Keratinocyte (primary cell): ENCODE measurements at regions not wholly inside any gene's neighbourhood (a gene's known extent, or its start where the extent isn't known, plus 50 kb on each side); places are given as distances from the start of the nearest gene placed in this dataset.

Experiments
- DNase-seq: peaks from one replicate; pipeline ENCODE4 v3.0.0-alpha.2; 2011; ENCODE audit warnings: low read depth, missing footprints, low spot score
- FAIRE-seq: peaks from 2 replicates; lab custom pipeline; 2011; peaks lifted over from hg19 to GRCh38; lab: Jason Lieb, UNC
- H2AFZ ChIP-seq: 2 replicates; pipeline ENCODE4 v1.6.0; 2012; ENCODE audit warnings: low read length, control low read depth, inconsistent platforms; ENCODE audit not compliant: control insufficient read depth
- H3K27ac ChIP-seq: 2 replicates; pipeline ENCODE4 v1.5.1; 2011; ENCODE audit warnings: low read length; ENCODE audit not compliant: control insufficient read depth, insufficient read depth
- H3K27me3 ChIP-seq: 3 replicates; pipeline ENCODE4 v1.6.0; 2011; ENCODE audit warnings: low read length; ENCODE audit not compliant: control insufficient read depth, insufficient read depth; ENCODE audit errors: extremely low read depth
- H3K36me3 ChIP-seq, 2 experiments: 2 replicates in 1 of 2; 3 replicates in 1 of 2; pipeline ENCODE4 v1.5.1; 2011; ENCODE audit warnings: low read length in 2 of 2, mild to moderate bottlenecking in 1 of 2; ENCODE audit not compliant: control insufficient read depth in 2 of 2, insufficient read depth in 2 of 2; ENCODE audit errors: extremely low read depth in 1 of 2
- H3K4me1 ChIP-seq: 3 replicates; pipeline ENCODE4 v1.5.1; 2011; ENCODE audit warnings: low read length; ENCODE audit not compliant: control insufficient read depth, insufficient read depth; ENCODE audit errors: extremely low read depth
- H3K4me2 ChIP-seq: 3 replicates; pipeline ENCODE4 v1.6.0; 2011; ENCODE audit warnings: low read depth, low read length; ENCODE audit not compliant: control insufficient read depth, insufficient read depth; ENCODE audit errors: extremely low read depth
- H3K4me3 ChIP-seq, 3 experiments: fragments of 200-600 bp in 1 of 3; sonication (generic) in 1 of 3; 2 replicates in 2 of 3; 3 replicates in 1 of 3; pipeline ENCODE4 v1.5.1; 2011 to 2016; ENCODE audit warnings: low read length in 3 of 3, mild to moderate bottlenecking in 3 of 3, control low read depth in 2 of 3, inconsistent platforms in 1 of 3, low read depth in 1 of 3, mixed read lengths in 1 of 3, mixed run types in 1 of 3, moderate library complexity in 1 of 3; ENCODE audit not compliant: control insufficient read depth in 2 of 3, insufficient read depth in 2 of 3; ENCODE audit errors: extremely low read depth in 1 of 3
- H3K79me2 ChIP-seq: 2 replicates; pipeline ENCODE4 v1.6.0; 2012; ENCODE audit warnings: low read length; ENCODE audit not compliant: control insufficient read depth, insufficient read depth
- H3K9ac ChIP-seq: 3 replicates; pipeline ENCODE4 v1.6.0; 2011; ENCODE audit warnings: low read length; ENCODE audit not compliant: control insufficient read depth, insufficient read depth; ENCODE audit errors: extremely low read depth
- H3K9me1 ChIP-seq: 3 replicates; pipeline ENCODE4 v1.6.0; 2011; ENCODE audit warnings: low read length; ENCODE audit not compliant: control insufficient read depth, insufficient read depth; ENCODE audit errors: extremely low read depth
- H3K9me3 ChIP-seq: 2 replicates; pipeline ENCODE4 v1.5.1; 2012; ENCODE audit warnings: low read depth, low read length; ENCODE audit not compliant: control insufficient read depth
- H4K20me1 ChIP-seq: 3 replicates; pipeline ENCODE4 v1.6.0; 2011; ENCODE audit warnings: low read length; ENCODE audit not compliant: control insufficient read depth, insufficient read depth; ENCODE audit errors: extremely low read depth
- EZH2 ChIP-seq: IDR thresholded peaks from one replicate; pipeline ENCODE4 v1.6.1; 2012; ENCODE audit warnings: inconsistent platforms, mild to moderate bottlenecking, low read length, moderate library complexity
- dilution Hi-C: fragments of 300-500 bp; cut with MboI; formaldehyde crosslinking; loops from one replicate; pipeline ENCODE4 v1.7.0; 2020; ENCODE audit warnings: low sequenced_read_pairs; ENCODE audit not compliant: extremely low pct_ligation_motif_present
- TF ChIP-seq, protein P1 (sequence below), 3 experiments: IDR thresholded peaks in 1 of 3; conservative IDR thresholded peaks in 1 of 3; optimal IDR thresholded peaks in 1 of 3; 2 replicates in 2 of 3; 3 replicates in 1 of 3; pipeline versions ENCODE3 to v1.5.1; 2011; ENCODE audit warnings: low read length in 3 of 3, mild to moderate bottlenecking in 3 of 3, moderate library complexity in 2 of 3, control low read depth in 1 of 3, inconsistent platforms in 1 of 3; ENCODE audit not compliant: insufficient read depth in 2 of 3; ENCODE audit errors: extremely low read depth in 1 of 3

DNA sequence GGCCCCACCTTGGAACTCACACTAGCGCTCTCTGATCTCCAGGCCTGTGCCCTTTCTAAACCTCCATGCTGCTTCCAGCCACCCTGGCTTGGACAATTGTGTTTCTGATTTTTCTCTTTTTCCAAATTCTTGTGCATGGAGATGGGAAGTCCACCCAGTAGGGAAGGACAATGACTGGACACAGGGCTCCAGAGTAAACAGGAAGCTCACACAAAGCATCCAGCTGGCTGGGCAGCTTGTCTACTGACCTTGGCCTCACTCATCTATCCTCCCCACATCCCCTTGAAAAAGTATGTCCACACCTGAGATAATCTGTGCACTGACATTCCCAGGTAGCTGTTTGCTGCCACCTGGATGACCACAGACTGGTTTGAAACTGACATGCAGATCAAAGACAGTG, 331.2 kb upstream of the MAF start:
- Histone ChIP-seq H3K9me3 (no peaks in the 10 kb centered on the region), H3K27ac (no peak overlapping the region), H3K4me3 (no peak overlapping the region), H2AFZ (no peak overlapping the region), H3K4me2 (no peak overlapping the region), H3K27me3 (no peaks in the 10 kb centered on the region), H4K20me1 (no peaks in the 10 kb centered on the region), H3K4me1 (no peaks in the 10 kb centered on the region), H3K9me1 (no peaks in the 10 kb centered on the region), H3K79me2 (no peaks in the 10 kb centered on the region), H3K9ac (no peak overlapping the region), H3K36me3 (no peaks in the 10 kb centered on the region)
- TF ChIP-seq, protein P1, sequence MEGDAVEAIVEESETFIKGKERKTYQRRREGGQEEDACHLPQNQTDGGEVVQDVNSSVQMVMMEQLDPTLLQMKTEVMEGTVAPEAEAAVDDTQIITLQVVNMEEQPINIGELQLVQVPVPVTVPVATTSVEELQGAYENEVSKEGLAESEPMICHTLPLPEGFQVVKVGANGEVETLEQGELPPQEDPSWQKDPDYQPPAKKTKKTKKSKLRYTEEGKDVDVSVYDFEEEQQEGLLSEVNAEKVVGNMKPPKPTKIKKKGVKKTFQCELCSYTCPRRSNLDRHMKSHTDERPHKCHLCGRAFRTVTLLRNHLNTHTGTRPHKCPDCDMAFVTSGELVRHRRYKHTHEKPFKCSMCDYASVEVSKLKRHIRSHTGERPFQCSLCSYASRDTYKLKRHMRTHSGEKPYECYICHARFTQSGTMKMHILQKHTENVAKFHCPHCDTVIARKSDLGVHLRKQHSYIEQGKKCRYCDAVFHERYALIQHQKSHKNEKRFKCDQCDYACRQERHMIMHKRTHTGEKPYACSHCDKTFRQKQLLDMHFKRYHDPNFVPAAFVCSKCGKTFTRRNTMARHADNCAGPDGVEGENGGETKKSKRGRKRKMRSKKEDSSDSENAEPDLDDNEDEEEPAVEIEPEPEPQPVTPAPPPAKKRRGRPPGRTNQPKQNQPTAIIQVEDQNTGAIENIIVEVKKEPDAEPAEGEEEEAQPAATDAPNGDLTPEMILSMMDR (optimal IDR thresholded peaks at IDR 0.05 in 1 of 3, IDR thresholded peaks at IDR 0.05 in 1 of 3, conservative IDR thresholded peaks at IDR 0.05 in 1 of 3; ENCODE audit: extremely low read depth in 1 of 3, insufficient read depth in 2 of 3, low read length in 3 of 3) = no peak
- no peak for TF ChIP-seq EZH2
- dilution Hi-C loops = no loop called here
- DNase-seq (no peak), FAIRE-seq (no peak)

DNA sequence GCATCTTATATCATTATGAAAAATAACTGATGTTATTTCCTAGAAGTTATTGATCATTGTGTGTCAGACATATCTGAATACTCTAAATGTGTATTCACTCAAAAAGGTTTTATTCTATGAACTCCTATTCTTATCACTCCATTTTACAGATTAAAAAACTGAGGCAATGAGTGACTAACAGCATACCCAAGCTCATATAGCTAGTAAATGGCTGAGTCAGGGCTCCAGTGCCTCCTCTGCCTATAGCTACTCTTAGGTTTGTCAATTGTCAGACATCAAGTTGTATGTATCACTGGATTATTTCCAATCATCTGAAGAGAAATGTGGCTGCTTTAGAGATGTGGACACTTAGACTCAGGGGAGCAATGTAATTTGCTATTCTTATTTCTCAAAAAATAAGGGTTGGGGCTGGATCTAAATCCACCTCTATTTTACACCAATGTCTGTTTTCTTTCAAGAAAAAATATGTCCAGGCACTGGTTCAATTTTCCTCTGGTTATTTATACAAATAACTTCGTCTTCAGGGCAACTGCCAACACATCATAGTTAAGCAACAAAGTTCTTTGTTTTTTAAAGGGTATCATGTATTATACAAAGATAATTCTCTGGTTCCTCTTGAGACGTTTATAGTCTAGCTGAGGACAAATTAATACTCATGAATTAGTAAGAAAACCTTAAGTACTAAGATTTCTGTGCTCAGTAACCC, 328.9 kb upstream of the MAF start:
- FAIRE-seq = no peak

More for the DNA sequence above, 328.9 kb upstream of the MAF start:
- DNase-seq = no peak
- Histone ChIP-seq H3K4me1 (no peaks in the 10 kb centered on the region), H3K36me3 (no peaks in the 10 kb centered on the region), H3K79me2 (no peaks in the 10 kb centered on the region), H3K9ac (no peak overlapping the region), H4K20me1 (no peaks in the 10 kb centered on the region), H3K9me3 (no peaks in the 10 kb centered on the region), H3K27ac (no peak overlapping the region), H3K9me1 (no peaks in the 10 kb centered on the region), H2AFZ (no peak overlapping the region), H3K4me3 (no peak overlapping the region), H3K4me2 (no peak overlapping the region), H3K27me3 (no peaks in the 10 kb centered on the region)
- dilution Hi-C loops = no loop called here
- no peak for TF ChIP-seq EZH2
- TF ChIP-seq, protein P1 (optimal IDR thresholded peaks at IDR 0.05 in 1 of 3, IDR thresholded peaks at IDR 0.05 in 1 of 3, conservative IDR thresholded peaks at IDR 0.05 in 1 of 3; ENCODE audit: extremely low read depth in 1 of 3, insufficient read depth in 2 of 3, low read length in 3 of 3) = no peak
